A549 (cell line): ENCODE measurements at regions not wholly inside any gene's neighbourhood (a gene's known extent, or its start where the extent isn't known, plus 50 kb on each side); places are given as distances from the start of the nearest gene placed in this dataset.

Experiments used
- BHLHE40 ChIP-seq: IDR thresholded peaks from 2 replicates; pipeline ENCODE4 v1.6.1; 2012; ENCODE audit warnings: low read depth, low read length, inconsistent platforms
- CHD2 ChIP-seq: fragments of 150-350 bp; IDR thresholded peaks from 2 replicates; pipeline ENCODE4 v1.6.1; 2014; ENCODE audit warnings: low read length; ENCODE audit not compliant: partially characterized antibody
- CTCF ChIP-seq: fragments of >200 bp; sonication (Bioruptor Twin); formaldehyde crosslinking; IDR thresholded peaks from 3 replicates; pipeline ENCODE4 v1.5.1; 2016
- EP300 ChIP-seq, 2 experiments: fragments of >200 bp; sonication (Bioruptor Twin); formaldehyde crosslinking; IDR thresholded peaks; 2 replicates in 1 of 2; 3 replicates in 1 of 2; pipeline ENCODE4 v1.6.1; 2016 to 2017
- HMGXB4 ChIP-seq: fragments of 250-450 bp; sonication (Bioruptor Pico); IDR thresholded peaks from 2 replicates; pipeline ENCODE4 v1.5.0; 2021; ENCODE audit warnings: mild to moderate bottlenecking, moderate library complexity, borderline replicate concordance
- HOXA7 ChIP-seq: fragments of 250-450 bp; sonication (Bioruptor Pico); IDR thresholded peaks from 2 replicates; pipeline ENCODE4 v1.5.0; 2020; ENCODE audit warnings: mild to moderate bottlenecking, moderate library complexity
- MAFK ChIP-seq: fragments of 450-650 bp; IDR thresholded peaks from 2 replicates; pipeline ENCODE4 v1.6.1; 2014; ENCODE audit not compliant: partially characterized antibody
- POLR2A ChIP-seq: IDR thresholded peaks from 2 replicates; pipeline ENCODE4 v1.6.1; 2012; ENCODE audit warnings: mild to moderate bottlenecking, low read length
- RAD21 ChIP-seq, 2 experiments: fragments of >200 bp in 1 of 2; sonication (Bioruptor Twin) in 1 of 2; formaldehyde crosslinking in 1 of 2; IDR thresholded peaks in 1 of 2; conservative IDR thresholded peaks in 1 of 2; 2 replicates in 1 of 2; 3 replicates in 1 of 2; pipeline ENCODE4 v1.6.1; 2012 to 2018; ENCODE audit warnings: inconsistent platforms in 1 of 2
- RFX5 ChIP-seq: fragments of 450-650 bp; IDR thresholded peaks from 2 replicates; pipeline ENCODE4 v1.7.1; 2014; ENCODE audit warnings: antibody characterized with exemption, mild to moderate bottlenecking, moderate library complexity
- RNF2 ChIP-seq: fragments of 200-600 bp; sonication (generic); IDR thresholded peaks from 2 replicates; pipeline ENCODE4 v1.6.1; 2016; ENCODE audit warnings: low read depth, mild to moderate bottlenecking, antibody characterized with exemption, moderate library complexity, borderline replicate concordance
- USF2 ChIP-seq: fragments of 450-650 bp; IDR thresholded peaks from 2 replicates; pipeline ENCODE4 v1.6.1; 2014; ENCODE audit warnings: antibody characterized with exemption
- ZFP36 ChIP-seq: fragments of 450-650 bp; IDR thresholded peaks from 2 replicates; pipeline ENCODE4 v1.6.1; 2014; ENCODE audit warnings: borderline replicate concordance; ENCODE audit not compliant: partially characterized antibody

GRCh38 chr4:19566041-19566440 is 685.7 kb upstream of the SLIT2 start:
- TF ChIP-seq CTCF: no peak
- no peak for TF ChIP-seq RAD21 (conservative IDR thresholded peaks at IDR 0.05 in 1 of 2, IDR thresholded peaks at IDR 0.05 in 1 of 2)
- no peak for TF ChIP-seq ZFP36
- TF ChIP-seq HOXA7 (CRISPR knock-in tag): no peak
- no peak for TF ChIP-seq MAFK
- no peak for TF ChIP-seq EP300 (IDR thresholded peaks at IDR 0.05)
- TF ChIP-seq POLR2A: no peak
- TF ChIP-seq BHLHE40: no peak
- no peak for TF ChIP-seq RNF2
- TF ChIP-seq RFX5: no peak
- no peak for TF ChIP-seq HMGXB4
- no peak for TF ChIP-seq USF2
- TF ChIP-seq CHD2: no peak
